Effector memory CD4-positive, alpha-beta T cell (primary cell): ENCODE measurements at regions not wholly inside any gene's neighbourhood (a gene's known extent, or its start where the extent isn't known, plus 50 kb on each side); places are given as distances from the start of the nearest gene placed in this dataset.
"Not testable (repeated sequence)": the region's sequence is repeated elsewhere in the genome, so short reads cannot be mapped to it uniquely, and the experiment has no call there.

Experiments used
- DNase-seq, 3 donors: peaks; one replicate each; pipeline ENCODE4 v3.0.0-alpha.2; 2020
- H3K27ac ChIP-seq: 2 replicates; pipeline ENCODE4 v1.7.0; 2013; ENCODE audit warnings: mild to moderate bottlenecking, low read length, moderate library complexity; ENCODE audit not compliant: insufficient read depth, poor library complexity, severe bottlenecking
- H3K27me3 ChIP-seq: replicated peaks from 2 replicates; pipeline ENCODE4 v1.7.0; 2013; ENCODE audit warnings: mild to moderate bottlenecking, low read length; ENCODE audit not compliant: insufficient read depth, control insufficient read depth, poor library complexity, severe bottlenecking
- H3K36me3 ChIP-seq: 2 replicates; pipeline ENCODE4 v1.7.0; 2013; ENCODE audit warnings: mild to moderate bottlenecking, low read length, moderate library complexity; ENCODE audit not compliant: control insufficient read depth, insufficient read depth
- H3K4me1 ChIP-seq: 2 replicates; pipeline ENCODE4 v1.7.0; 2013; ENCODE audit warnings: low read length, mild to moderate bottlenecking; ENCODE audit not compliant: control insufficient read depth, insufficient read depth, poor library complexity, severe bottlenecking
- H3K4me3 ChIP-seq: 2 replicates; pipeline ENCODE4 v1.7.0; 2013; ENCODE audit warnings: low read length, low read depth, mild to moderate bottlenecking; ENCODE audit not compliant: insufficient read depth, poor library complexity, severe bottlenecking
- H3K9me3 ChIP-seq: 2 replicates; pipeline ENCODE4 v1.7.0; 2013; ENCODE audit warnings: mild to moderate bottlenecking, low read length, moderate library complexity; ENCODE audit not compliant: control insufficient read depth

DNA sequence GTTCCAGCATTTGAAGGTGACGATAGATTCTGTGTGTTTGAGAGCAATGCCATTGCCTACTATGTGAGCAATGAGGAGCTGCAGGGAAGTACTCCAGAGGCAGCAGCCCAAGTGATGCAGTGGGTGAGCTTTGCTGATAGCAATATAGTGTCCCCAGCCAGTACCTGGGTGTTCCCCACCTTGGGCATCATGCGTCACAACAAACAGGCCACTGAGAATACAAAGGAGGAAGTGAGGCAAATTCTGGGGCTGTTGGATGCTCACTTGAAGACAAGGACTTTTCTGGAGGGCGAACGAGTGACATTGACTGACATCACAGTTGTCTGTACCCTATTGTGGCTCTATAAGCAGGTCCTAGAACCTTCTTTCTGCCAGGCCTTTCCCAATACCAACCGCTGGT, 142.0 kb downstream of the PLS3 start:
- Histone ChIP-seq H3K9me3 (no peaks in the 10 kb centered on the region), H3K4me1 (no peaks in the 10 kb centered on the region), H3K27me3 (no peaks in the 10 kb centered on the region), H3K4me3 (no peak overlapping the region), H3K36me3 (no peaks in the 10 kb centered on the region), H3K27ac (no peak overlapping the region)
- no peak for DNase-seq

DNA sequence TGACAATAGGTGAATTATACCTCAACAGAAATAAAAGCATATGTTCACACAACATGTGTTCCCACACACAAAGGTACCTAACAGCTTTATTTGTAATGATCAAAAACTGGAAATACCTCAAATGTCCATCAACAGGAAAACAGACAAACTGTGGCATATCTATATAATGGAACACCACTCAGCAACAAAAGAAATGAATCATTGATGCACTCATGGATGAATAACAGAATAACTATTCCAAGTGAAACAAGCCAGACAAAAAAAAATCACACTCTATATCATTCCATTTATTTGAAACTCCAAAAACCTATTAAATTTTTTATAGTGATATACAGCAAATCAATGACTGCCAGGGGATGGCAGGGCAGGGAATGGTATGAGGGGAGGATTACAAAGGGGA, 148.1 kb downstream of the PLS3 start:
- no peak for DNase-seq
- no peak overlapping the region for H3K27ac ChIP-seq
- no peaks in the 10 kb centered on the region for H3K4me1 ChIP-seq
- H3K4me3 ChIP-seq, result no peak overlapping the region
- H3K36me3 ChIP-seq, result no peaks in the 10 kb centered on the region
- no peaks in the 10 kb centered on the region for H3K9me3 ChIP-seq
- H3K27me3 ChIP-seq, result no peaks in the 10 kb centered on the region

DNA sequence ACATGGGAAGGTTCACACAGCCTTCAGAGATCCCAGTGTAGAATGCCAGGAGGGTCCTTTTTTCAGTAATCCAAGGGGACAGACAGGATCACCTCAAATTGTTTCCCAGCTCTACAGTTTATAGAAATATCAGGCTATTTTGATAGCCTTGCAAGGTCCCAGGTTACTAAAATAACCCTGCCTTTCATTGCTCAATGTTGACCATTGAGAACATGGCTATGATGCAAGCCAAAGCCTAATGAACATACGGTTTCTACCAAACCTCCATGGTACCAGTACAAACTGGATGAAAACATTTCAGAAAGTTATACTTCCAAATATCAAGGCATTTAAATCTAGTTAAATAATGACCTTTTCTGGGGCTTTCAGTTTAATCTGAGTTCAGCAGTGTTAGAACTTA, 151.5 kb downstream of the PLS3 start:
- Histone ChIP-seq H3K9me3 (no peaks in the 10 kb centered on the region), H3K4me1 (no peaks in the 10 kb centered on the region), H3K27ac (no peak overlapping the region), H3K36me3 (no peaks in the 10 kb centered on the region), H3K4me3 (no peak overlapping the region), H3K27me3 (no peaks in the 10 kb centered on the region)
- no peak for DNase-seq

DNA sequence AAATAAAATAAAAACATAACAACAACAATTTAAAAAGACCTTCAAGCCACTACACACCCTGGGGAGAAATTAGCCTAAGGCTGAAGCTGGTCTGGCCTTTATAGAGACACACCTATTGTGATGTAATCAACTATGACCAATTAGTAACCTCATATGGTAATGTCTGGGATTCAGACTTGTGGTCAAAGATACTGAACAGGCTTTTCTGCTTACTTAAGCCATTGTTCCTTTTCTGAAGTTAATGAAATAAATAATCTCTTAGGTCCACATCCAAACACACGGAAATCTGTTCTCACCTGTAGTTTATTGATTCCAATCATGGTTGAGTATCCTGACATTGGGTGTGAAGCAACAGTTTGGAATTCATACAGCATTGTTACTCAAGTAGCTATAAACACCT, 152.5 kb downstream of the PLS3 start:
- no peak for DNase-seq

DNA sequence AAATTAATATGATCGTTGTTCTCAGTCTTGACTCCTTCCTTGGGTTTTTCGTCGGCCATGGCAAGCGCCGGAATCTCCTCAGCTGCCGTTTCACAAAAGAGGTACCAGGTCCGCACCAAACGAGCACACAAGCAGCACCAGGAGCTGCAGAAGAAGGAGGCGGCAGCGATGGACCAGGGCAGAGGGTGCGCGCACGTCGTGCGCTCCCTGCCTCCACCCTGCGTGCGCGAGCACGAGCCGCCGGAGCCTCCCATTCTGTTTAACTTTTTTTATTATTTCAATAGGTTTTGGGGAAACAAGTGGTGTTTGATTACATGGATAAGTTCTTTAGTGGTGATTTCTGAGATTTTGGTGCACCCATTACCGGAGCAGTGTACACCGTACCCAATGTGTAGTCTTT, 158.2 kb downstream of the PLS3 start:
- Histone ChIP-seq H3K4me3 (no peak overlapping the region), H3K9me3 (no peaks in the 10 kb centered on the region)
- no peak for DNase-seq

More for the DNA sequence above, 152.5 kb downstream of the PLS3 start:
- Histone ChIP-seq H3K27me3 (no peaks in the 10 kb centered on the region), H3K36me3 (no peaks in the 10 kb centered on the region), H3K4me3 (no peak overlapping the region), H3K4me1 (no peaks in the 10 kb centered on the region), H3K9me3 (no peaks in the 10 kb centered on the region), H3K27ac (no peak overlapping the region)

DNA sequence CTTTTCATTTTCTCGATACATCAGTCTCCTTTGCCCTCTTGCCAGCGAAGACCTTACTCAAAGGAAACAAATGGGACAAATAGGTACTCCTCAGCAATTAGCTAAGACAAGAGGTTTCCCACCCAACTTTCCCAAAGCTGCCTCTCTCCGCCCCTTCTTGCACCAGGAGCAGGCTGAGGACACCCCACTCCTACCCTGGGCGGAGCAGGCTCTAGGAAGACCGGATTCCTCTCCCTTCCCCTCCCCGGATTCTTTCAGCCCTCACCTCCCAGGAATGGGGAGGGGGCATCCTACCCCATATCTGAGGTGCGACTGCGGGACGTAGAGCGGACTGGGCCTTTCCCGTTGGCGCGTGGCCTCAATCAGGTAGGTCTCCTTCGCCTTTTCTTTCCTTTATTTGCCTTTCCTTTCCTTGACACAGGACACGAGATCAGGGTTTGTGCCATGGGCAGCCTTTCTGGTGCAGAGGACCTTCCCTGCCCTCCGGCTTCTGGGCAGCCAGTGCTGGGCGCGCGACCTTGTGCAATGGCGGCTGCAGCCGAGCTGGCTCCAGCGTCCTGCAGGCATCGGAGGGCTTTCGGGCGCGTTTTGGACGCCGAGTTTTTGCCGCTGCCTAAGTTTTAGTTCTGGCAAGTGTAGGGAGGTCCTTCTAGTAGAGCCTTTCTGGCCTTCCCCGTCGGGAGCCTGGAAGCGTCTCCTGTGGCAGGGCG, 161.9 kb downstream of the PLS3 start:
- H3K9me3 ChIP-seq, H3K27me3 ChIP-seq, H3K4me1 ChIP-seq, H3K36me3 ChIP-seq, H3K4me3 ChIP-seq, H3K27ac ChIP-seq, DNase-seq: not testable (repeated sequence)

More for the DNA sequence above, 158.2 kb downstream of the PLS3 start:
- Histone ChIP-seq H3K27ac (no peak overlapping the region), H3K27me3 (no peaks in the 10 kb centered on the region), H3K4me1 (no peaks in the 10 kb centered on the region), H3K36me3 (no peaks in the 10 kb centered on the region)

DNA sequence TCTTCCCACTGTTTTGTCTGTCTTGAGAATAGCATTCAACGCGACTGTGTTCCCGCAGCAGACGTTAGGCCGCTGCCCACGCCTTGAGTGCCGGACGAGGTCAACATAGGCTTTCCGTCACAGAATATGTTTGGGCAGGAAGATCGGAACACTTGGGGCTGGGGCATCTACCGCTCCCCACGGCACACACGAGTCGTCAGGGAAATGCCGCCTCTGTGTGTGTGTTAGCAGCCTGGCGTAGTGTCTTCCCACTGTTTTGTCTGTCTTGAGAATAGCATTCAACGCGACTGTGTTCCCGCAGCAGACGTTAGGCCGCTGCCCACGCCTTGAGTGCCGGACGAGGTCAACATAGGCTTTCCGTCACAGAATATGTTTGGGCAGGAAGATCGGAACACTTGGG, 164.4 kb downstream of the PLS3 start:
- H3K27ac ChIP-seq, H3K4me3 ChIP-seq, H3K27me3 ChIP-seq, H3K36me3 ChIP-seq, H3K4me1 ChIP-seq, H3K9me3 ChIP-seq, DNase-seq: not testable (repeated sequence)

DNA sequence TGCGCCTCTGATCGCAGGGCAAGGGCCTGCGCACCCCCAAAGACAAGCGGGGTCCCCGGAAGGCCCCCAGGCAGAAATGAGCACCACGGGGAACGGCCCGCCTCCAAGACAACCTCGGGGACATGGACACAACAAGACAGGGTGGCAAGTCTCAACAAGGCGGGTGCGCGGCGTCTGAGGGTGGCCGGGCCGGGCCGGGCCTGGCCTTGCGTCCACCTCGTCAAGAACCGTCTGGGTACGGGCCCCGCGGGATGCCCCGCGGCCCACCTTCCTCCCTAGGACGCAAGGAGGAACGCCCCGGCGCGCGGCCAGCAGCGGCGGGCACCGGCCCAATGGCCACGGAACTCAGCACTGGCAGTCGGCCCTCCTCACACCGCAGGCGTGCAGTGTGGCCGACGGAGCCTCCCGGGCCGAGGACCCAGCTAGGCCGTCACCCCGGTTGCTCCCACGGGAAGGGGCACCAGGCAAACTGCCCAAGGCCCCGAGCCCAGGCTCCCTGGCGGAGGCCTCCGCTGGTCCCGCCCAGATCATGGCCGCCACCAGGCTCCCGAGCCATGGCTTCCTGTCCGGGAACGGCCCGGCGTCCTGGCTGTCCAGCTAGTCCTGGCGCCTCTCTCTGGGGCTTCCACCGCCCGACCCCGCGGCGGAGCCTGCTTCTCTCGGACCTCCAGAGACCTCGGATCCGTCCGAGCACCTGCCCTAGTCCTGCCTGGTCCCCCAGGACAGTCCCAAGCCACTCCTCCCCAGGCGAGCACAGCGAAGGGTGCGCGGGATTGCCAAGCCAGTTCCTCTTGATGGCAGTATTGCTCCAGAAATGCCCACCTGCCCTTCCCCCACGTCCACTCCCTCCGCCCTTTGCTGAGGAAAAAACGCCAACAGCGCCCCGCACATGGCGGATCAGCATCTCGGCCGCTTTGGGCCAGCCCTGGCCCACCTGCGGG, 167.1 kb downstream of the PLS3 start:
- H3K27me3 ChIP-seq, H3K9me3 ChIP-seq, H3K4me3 ChIP-seq, H3K4me1 ChIP-seq, H3K27ac ChIP-seq, H3K36me3 ChIP-seq: not testable (repeated sequence)
- peak in 1 of 3 donors; percentile 2 for DNase-seq

DNA sequence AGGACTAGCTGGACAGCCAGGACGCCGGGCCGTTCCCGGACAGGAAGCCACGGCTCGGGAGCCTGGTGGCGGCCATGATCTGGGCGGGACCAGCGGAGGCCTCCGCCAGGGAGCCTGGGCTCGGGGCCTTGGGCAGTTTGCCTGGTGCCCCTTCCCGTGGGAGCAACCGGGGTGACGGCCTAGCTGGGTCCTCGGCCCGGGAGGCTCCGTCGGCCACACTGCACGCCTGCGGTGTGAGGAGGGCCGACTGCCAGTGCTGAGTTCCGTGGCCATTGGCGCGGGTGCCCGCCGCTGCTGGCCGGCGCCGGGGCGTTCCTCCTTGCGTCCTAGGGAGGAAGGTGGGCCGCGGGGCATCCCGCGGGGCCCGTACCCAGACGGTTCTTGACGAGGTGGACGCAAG, 171.6 kb downstream of the PLS3 start:
- H3K4me3 ChIP-seq, H3K27ac ChIP-seq, DNase-seq, H3K36me3 ChIP-seq, H3K4me1 ChIP-seq, H3K27me3 ChIP-seq, H3K9me3 ChIP-seq: not testable (repeated sequence)

DNA sequence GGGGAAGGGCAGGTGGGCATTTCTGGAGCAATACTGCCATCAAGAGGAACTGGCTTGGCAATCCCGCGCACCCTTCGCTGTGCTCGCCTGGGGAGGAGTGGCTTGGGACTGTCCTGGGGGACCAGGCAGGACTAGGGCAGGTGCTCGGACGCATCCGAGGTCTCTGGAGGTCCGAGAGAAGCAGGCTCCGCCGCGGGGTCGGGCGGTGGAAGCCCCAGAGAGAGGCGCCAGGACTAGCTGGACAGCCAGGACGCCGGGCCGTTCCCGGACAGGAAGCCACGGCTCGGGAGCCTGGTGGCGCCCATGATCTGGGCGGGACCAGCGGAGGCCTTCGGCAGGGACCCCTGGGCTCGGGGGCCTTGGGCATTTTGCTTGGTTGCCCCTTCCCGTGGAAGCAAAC, 174.3 kb downstream of the PLS3 start:
- not testable (repeated sequence) for H3K4me3 ChIP-seq, H3K27me3 ChIP-seq, H3K9me3 ChIP-seq, H3K4me1 ChIP-seq, DNase-seq, H3K36me3 ChIP-seq, H3K27ac ChIP-seq
